H4 (cell line): ENCODE measurements at regions not wholly inside any gene's neighbourhood (a gene's known extent, or its start where the extent isn't known, plus 50 kb on each side); places are given as distances from the start of the nearest gene placed in this dataset.

ENCODE experiments used
- DNase-seq: peaks from one replicate; pipeline ENCODE4 v3.0.0-alpha.2; 2015; ENCODE audit warnings: low spot score

- no peak for DNase-seq
Measured at GRCh38 chr7:80991654-80992053, 72.8 kb upstream of the SEMA3C start.

- no peak for DNase-seq
Measured at GRCh38 chr7:80984619-80985018, 65.8 kb upstream of the SEMA3C start.

GRCh38 chr7:80981405-80981804 lies 62.6 kb upstream of the SEMA3C start:
- DNase-seq: no peak

GRCh38 chr7:80977751-80978150 lies 58.9 kb upstream of the SEMA3C start:
- no peak for DNase-seq

GRCh38 chr7:80974396-80975358 lies 55.8 kb upstream of the SEMA3C start:
- DNase-seq: no peak

GRCh38 chr7:80971225-80971624 lies 52.4 kb upstream of the SEMA3C start:
- DNase-seq: no peak
